Mucosa of descending colon (tissue), 3 donors: ENCODE measurements at regions not wholly inside any gene's neighbourhood (a gene's known extent, or its start where the extent isn't known, plus 50 kb on each side); places are given as distances from the start of the nearest gene placed in this dataset.

Source experiments
- ATAC-seq: fragments of 200-7000 bp; cut with Tn5 transposase; one replicate; pipeline ENCODE4 v1.9.1; 2020; ENCODE audit warnings: mild to moderate bottlenecking, moderate library complexity
- DNase-seq, 3 donors: peaks; one replicate each; pipeline ENCODE4 v3.0.0-alpha.2; 2020
- H3K36me3 ChIP-seq: fragments of 200-600 bp; one replicate; pipeline ENCODE4 v1.8.0; 2021; ENCODE audit warnings: low read depth, mild to moderate bottlenecking
- H3K4me1 ChIP-seq: fragments of 200-600 bp; one replicate; pipeline ENCODE4 v1.8.0; 2021; ENCODE audit warnings: low read depth, mild to moderate bottlenecking
- H3K4me3 ChIP-seq: fragments of 200-600 bp; one replicate; pipeline ENCODE4 v1.8.0; 2021; ENCODE audit warnings: mild to moderate bottlenecking
- H3K9me3 ChIP-seq: fragments of 200-600 bp; one replicate; pipeline ENCODE4 v1.8.0; 2021; ENCODE audit warnings: mild to moderate bottlenecking
- intact Hi-C, 2 donors: fragments of 100-400 bp; cut with DNase I in 1 of 2; cut with micrococcal nuclease in 1 of 2; formaldehyde crosslinking; loops; one replicate each; pipeline versions ENCODE4 v1.11.0 to v1.11.1; 2022; cut with DNase I, micrococcal nuclease
- TF ChIP-seq, protein P1 (sequence below): fragments of 200-600 bp; IDR thresholded peaks from one replicate; pipeline ENCODE4 v1.8.0; 2022; ENCODE audit warnings: antibody characterized with exemption, mild to moderate bottlenecking
- donor health status: DM: no; HTN: no; CAD: no; lungs with moderate emphysema.
- donor health status: DM: no; HTN: no; CAD: no.
- donor health status: DM: no; HTN: yes; CAD: no.

DNA sequence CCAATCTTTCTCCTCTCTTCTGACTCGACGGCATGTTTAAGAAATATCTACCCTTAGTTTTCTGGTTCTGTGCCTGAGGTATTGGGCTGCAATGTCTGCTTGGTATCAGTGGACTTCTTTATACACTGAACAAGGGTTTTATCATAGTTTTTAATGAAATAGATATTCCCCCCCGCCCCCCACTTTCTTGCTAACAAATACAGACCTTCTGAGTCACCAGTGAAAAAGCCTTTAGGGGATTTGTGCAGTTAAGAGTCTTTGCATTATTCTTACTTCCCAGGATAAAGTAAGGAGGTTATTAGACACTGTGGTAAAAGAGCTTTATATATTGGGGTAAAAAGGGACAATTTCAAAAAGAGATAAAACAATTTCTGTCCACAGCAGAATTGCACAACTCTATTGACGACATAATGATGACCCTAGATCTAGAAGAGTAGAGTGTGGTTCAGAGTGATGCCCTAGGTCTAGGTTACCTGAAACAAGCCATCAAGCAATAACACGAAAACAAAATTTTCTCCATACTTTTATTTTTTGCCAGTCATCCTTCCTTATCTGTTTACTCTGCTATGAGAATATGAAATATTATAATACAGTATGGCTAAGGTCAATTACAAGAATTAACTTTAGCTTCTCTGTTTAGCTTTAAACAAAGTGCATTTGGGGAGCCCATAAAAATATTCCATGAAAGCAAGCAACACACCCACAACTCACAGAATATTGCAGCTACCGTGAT is 110.7 kb downstream of the PLK2 start:
- Histone ChIP-seq H3K36me3 (no peaks in the 10 kb centered on the region), H3K4me3 (no peak overlapping the region), H3K9me3 (no peaks in the 10 kb centered on the region), H3K4me1 (no peaks in the 10 kb centered on the region)
- ATAC-seq, result no peak
- TF ChIP-seq, protein P1, sequence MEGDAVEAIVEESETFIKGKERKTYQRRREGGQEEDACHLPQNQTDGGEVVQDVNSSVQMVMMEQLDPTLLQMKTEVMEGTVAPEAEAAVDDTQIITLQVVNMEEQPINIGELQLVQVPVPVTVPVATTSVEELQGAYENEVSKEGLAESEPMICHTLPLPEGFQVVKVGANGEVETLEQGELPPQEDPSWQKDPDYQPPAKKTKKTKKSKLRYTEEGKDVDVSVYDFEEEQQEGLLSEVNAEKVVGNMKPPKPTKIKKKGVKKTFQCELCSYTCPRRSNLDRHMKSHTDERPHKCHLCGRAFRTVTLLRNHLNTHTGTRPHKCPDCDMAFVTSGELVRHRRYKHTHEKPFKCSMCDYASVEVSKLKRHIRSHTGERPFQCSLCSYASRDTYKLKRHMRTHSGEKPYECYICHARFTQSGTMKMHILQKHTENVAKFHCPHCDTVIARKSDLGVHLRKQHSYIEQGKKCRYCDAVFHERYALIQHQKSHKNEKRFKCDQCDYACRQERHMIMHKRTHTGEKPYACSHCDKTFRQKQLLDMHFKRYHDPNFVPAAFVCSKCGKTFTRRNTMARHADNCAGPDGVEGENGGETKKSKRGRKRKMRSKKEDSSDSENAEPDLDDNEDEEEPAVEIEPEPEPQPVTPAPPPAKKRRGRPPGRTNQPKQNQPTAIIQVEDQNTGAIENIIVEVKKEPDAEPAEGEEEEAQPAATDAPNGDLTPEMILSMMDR, result no peak
- intact Hi-C loops, result no loop called here
- DNase-seq, result no peak

DNA sequence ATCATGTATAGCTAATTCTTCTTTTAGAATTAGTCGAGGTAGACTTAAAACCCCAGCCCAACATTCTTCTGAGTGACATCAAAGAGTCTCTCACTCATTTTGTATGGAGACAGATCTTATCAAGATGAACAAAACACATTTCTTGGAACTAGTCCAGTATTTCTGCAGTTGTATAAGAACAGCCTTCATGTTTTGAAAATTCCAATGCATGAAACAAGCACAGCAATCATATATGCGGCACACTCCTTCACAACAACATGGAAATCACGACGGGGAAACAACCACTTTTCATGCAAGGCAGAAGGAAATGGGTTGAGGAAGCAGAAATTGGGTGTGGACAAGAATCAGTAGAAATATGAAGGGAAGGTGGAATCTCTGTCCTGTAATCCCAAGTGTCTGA is 113.8 kb downstream of the PLK2 start:
- Histone ChIP-seq H3K4me3 (no peak overlapping the region), H3K4me1 (no peaks in the 10 kb centered on the region), H3K36me3 (no peaks in the 10 kb centered on the region), H3K9me3 (no peaks in the 10 kb centered on the region)
- ATAC-seq (no peak), DNase-seq (no peak)
- intact Hi-C loops, result no loop called here
- TF ChIP-seq, protein P1, result no peak

DNA sequence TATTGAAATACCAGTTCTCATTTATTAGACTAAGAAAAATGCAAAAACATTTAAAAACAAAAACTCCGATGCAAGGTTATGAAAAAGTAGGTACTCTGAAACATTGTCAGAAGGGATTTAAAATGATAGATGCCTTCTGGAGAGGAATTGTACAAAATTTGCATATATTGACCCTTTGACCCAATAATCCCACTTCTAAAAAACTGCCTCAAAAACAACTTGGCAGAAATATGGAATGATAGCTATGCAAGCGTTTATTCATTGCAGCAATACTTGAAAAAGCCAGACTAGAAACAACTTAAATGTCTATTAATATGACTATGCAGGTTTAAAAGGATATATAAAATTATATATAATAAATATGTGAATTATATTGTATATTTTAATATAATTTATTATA is 118.4 kb downstream of the PLK2 start:
- no peak for DNase-seq
- Histone ChIP-seq H3K9me3 (no peaks in the 10 kb centered on the region), H3K4me3 (no peak overlapping the region), H3K36me3 (no peaks in the 10 kb centered on the region), H3K4me1 (no peaks in the 10 kb centered on the region)
- ATAC-seq, result no peak
- intact Hi-C loops, result no loop called here
- TF ChIP-seq, protein P1, result no peak

DNA sequence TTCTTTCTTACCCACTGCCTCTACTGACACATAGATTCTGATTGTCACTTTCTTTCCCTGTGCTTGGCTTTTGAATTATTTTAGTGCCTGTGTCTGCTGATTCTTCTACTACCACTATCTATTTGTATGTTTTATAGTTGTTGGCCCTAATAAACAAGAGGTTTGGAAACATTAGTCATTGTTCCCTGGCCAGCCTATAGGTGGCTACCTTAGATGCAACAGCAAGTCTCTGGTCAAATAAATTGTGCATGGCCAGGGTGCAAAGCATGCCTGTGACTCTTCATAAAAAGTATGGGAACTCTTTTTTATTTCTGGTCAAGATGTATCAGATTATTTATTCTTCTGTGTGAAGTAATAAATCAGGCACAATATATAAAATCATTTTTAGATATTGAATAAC is 124.4 kb downstream of the PLK2 start:
- Histone ChIP-seq H3K4me1 (no peaks in the 10 kb centered on the region), H3K9me3 (no peaks in the 10 kb centered on the region), H3K4me3 (no peak overlapping the region), H3K36me3 (no peaks in the 10 kb centered on the region)
- TF ChIP-seq, protein P1, result no peak
- intact Hi-C loops, result no loop called here
- DNase-seq (no peak), ATAC-seq (no peak)

DNA sequence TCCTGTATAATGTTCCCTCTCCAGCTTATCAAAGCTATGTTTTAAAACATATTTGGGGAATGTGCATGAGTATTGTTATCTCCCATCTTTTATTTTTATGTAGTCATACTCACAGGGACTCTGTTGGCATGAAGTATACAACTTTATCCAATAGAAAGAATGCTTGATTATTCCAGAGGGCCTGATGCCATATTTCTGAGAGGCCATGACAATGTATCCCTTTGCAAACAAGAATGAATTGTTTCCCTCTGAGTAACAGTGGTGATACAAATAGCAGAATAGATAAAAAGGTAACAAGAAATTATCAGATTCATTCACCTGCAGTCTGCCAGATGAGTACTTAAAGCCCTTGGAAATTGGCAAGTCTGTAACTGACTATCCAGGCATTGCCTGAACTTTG is 125.9 kb downstream of the PLK2 start:
- no peak for ATAC-seq
- H3K9me3 ChIP-seq, result no peaks in the 10 kb centered on the region
- DNase-seq, result no peak
- H3K4me3 ChIP-seq, result no peak overlapping the region
- intact Hi-C loops, result no loop called here
- no peaks in the 10 kb centered on the region for H3K4me1 ChIP-seq
- no peaks in the 10 kb centered on the region for H3K36me3 ChIP-seq
- TF ChIP-seq, protein P1, result no peak

DNA sequence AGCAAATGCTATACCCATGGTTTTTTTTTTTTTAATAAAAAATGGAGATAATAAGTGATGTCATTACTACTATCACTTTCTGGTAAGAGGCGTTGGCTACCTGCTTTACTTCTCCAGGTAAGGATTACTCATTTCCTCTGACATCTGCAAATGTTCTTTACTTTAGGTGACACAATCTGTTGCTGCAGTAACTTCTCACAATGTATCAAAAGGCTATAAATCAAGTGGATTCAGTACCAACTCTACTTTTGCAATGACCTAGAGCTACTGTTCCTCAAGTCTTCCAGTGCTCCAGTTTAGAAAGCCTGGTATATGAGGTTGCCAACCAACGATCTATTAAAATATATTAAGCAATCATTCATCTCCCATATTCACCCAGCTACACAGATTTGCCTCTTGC is 129.1 kb downstream of the PLK2 start:
- H3K4me1 ChIP-seq, result no peaks in the 10 kb centered on the region
- no peaks in the 10 kb centered on the region for H3K36me3 ChIP-seq
- no peak overlapping the region for H3K4me3 ChIP-seq
- no peaks in the 10 kb centered on the region for H3K9me3 ChIP-seq
- ATAC-seq, result no peak
- intact Hi-C loops, result no loop called here
- TF ChIP-seq, protein P1, result no peak
- DNase-seq, result no peak
